A549 (cell line): ENCODE measurements at regions not wholly inside any gene's neighbourhood (a gene's known extent, or its start where the extent isn't known, plus 50 kb on each side); places are given as distances from the start of the nearest gene placed in this dataset.

ENCODE experiments used
- BHLHE40 ChIP-seq: IDR thresholded peaks from 2 replicates; pipeline ENCODE4 v1.6.1; 2012; ENCODE audit warnings: low read depth, low read length, inconsistent platforms
- CEBPB ChIP-seq, 2 experiments: fragments of >200 bp in 1 of 2; sonication (Bioruptor Twin) in 1 of 2; formaldehyde crosslinking in 1 of 2; IDR thresholded peaks; 2 replicates each; pipeline ENCODE4 v1.6.1; 2012 to 2016
- CHD4 ChIP-seq: fragments of 200-600 bp; sonication (generic); IDR thresholded peaks from 2 replicates; pipeline ENCODE4 v1.6.1; 2016; ENCODE audit warnings: antibody characterized with exemption, mild to moderate bottlenecking, borderline replicate concordance
- CTCF ChIP-seq: fragments of >200 bp; sonication (Bioruptor Twin); formaldehyde crosslinking; IDR thresholded peaks from 3 replicates; pipeline ENCODE4 v1.5.1; 2016
- JUN ChIP-seq, 2 experiments: fragments of >200 bp; sonication (Bioruptor Twin); formaldehyde crosslinking; IDR thresholded peaks; 2 replicates in 1 of 2; 3 replicates in 1 of 2; pipeline ENCODE4 v1.6.1; 2016 to 2017
- KDM5A ChIP-seq: fragments of 200-600 bp; sonication (generic); IDR thresholded peaks from 2 replicates; pipeline ENCODE4 v1.6.1; 2016; ENCODE audit warnings: antibody characterized with exemption, mild to moderate bottlenecking
- NFE2L2 ChIP-seq: fragments of 150-350 bp; conservative IDR thresholded peaks from 2 replicates; pipeline ENCODE4 v1.6.1; 2014; ENCODE audit warnings: low read length
- NR3C1 ChIP-seq: fragments of >200 bp; sonication (Bioruptor Twin); formaldehyde crosslinking; IDR thresholded peaks from 3 replicates; pipeline ENCODE4 v1.6.1; 2017
- PBX3 ChIP-seq: IDR thresholded peaks from 2 replicates; pipeline ENCODE4 v1.6.1; 2012
- POLR2A ChIP-seq: IDR thresholded peaks from 2 replicates; pipeline ENCODE4 v1.6.1; 2012; ENCODE audit warnings: mild to moderate bottlenecking, low read length
- POLR2AphosphoS2 ChIP-seq: conservative IDR thresholded peaks from 2 replicates; pipeline ENCODE4 v1.6.1; 2012; ENCODE audit warnings: low read length, improper control_type of control experiment, inconsistent platforms
- RAD21 ChIP-seq, 2 experiments: fragments of >200 bp in 1 of 2; sonication (Bioruptor Twin) in 1 of 2; formaldehyde crosslinking in 1 of 2; IDR thresholded peaks in 1 of 2; conservative IDR thresholded peaks in 1 of 2; 2 replicates in 1 of 2; 3 replicates in 1 of 2; pipeline ENCODE4 v1.6.1; 2012 to 2018; ENCODE audit warnings: inconsistent platforms in 1 of 2
- REST ChIP-seq: fragments of 200-600 bp; sonication (generic); IDR thresholded peaks from 2 replicates; pipeline ENCODE4 v1.6.1; 2016; ENCODE audit warnings: antibody characterized with exemption, mild to moderate bottlenecking, moderate library complexity
- RFX5 ChIP-seq: fragments of 450-650 bp; IDR thresholded peaks from 2 replicates; pipeline ENCODE4 v1.7.1; 2014; ENCODE audit warnings: antibody characterized with exemption, mild to moderate bottlenecking, moderate library complexity

GRCh38 chr15:48059791-48060190 lies 61.0 kb upstream of the SLC24A5 start:
- TF ChIP-seq CEBPB (IDR thresholded peaks at IDR 0.05), result no peak
- no peak for TF ChIP-seq POLR2A
- TF ChIP-seq CTCF, result no peak
- no peak for TF ChIP-seq RAD21 (conservative IDR thresholded peaks at IDR 0.05 in 1 of 2, IDR thresholded peaks at IDR 0.05 in 1 of 2)
- TF ChIP-seq PBX3, result no peak
- no peak for TF ChIP-seq BHLHE40
- no peak for TF ChIP-seq RFX5
- TF ChIP-seq KDM5A, result no peak
- TF ChIP-seq NFE2L2, result no peak
- TF ChIP-seq JUN (IDR thresholded peaks at IDR 0.05), result no peak
- no peak for TF ChIP-seq CHD4
- no peak for TF ChIP-seq POLR2AphosphoS2
- TF ChIP-seq REST, result no peak
- TF ChIP-seq NR3C1, result no peak
